ENCODE measurements at regions not wholly inside any gene's neighbourhood (a gene's known extent, or its start where the extent isn't known, plus 50 kb on each side); places are given as distances from the start of the nearest gene placed in this dataset.
"Not testable (repeated sequence)": the region's sequence is repeated elsewhere in the genome, so short reads cannot be mapped to it uniquely, and the experiment has no call there.

GRCh38 chr1:146375108-146375507 lies 146.3 kb upstream of the NOTCH2NLA start:
- H3K36me3 ChIP-seq (ENCODE audit: control insufficient read depth in 1 of 2, insufficient read depth in 2 of 2, low read length in 2 of 2); H3K9me3 ChIP-seq (ENCODE audit: control insufficient read depth in 1 of 2, low read length in 2 of 2); H3K4me1 ChIP-seq (ENCODE audit: control insufficient read depth in 1 of 2, insufficient read depth in 2 of 2, low read length in 2 of 2); H3K27ac ChIP-seq (ENCODE audit: low read length); H3K27me3 ChIP-seq (ENCODE audit: low read depth, low read length); H3K4me3 ChIP-seq (ENCODE audit: low read depth in 1 of 2, low read length in 2 of 2): not testable (repeated sequence)

GRCh38 chr1:146369940-146370339 lies 141.1 kb upstream of the NOTCH2NLA start:
- peak overlapping the region; percentile 21 to 32 for H3K4me3 ChIP-seq (ENCODE audit: low read depth in 1 of 2, low read length in 2 of 2)
- H3K36me3 ChIP-seq (ENCODE audit: control insufficient read depth in 1 of 2, insufficient read depth in 2 of 2, low read length in 2 of 2); H3K27me3 ChIP-seq (ENCODE audit: low read depth, low read length); H3K27ac ChIP-seq (ENCODE audit: low read length); H3K4me1 ChIP-seq (ENCODE audit: control insufficient read depth in 1 of 2, insufficient read depth in 2 of 2, low read length in 2 of 2); H3K9me3 ChIP-seq (ENCODE audit: control insufficient read depth in 1 of 2, low read length in 2 of 2): not testable (repeated sequence)

GRCh38 chr1:146355373-146355772 lies 126.6 kb upstream of the NOTCH2NLA start:
- H3K36me3 ChIP-seq (ENCODE audit: control insufficient read depth in 1 of 2, insufficient read depth in 2 of 2, low read length in 2 of 2); H3K4me3 ChIP-seq (ENCODE audit: low read depth in 1 of 2, low read length in 2 of 2); H3K27me3 ChIP-seq (ENCODE audit: low read depth, low read length): not testable (repeated sequence)

DNA sequence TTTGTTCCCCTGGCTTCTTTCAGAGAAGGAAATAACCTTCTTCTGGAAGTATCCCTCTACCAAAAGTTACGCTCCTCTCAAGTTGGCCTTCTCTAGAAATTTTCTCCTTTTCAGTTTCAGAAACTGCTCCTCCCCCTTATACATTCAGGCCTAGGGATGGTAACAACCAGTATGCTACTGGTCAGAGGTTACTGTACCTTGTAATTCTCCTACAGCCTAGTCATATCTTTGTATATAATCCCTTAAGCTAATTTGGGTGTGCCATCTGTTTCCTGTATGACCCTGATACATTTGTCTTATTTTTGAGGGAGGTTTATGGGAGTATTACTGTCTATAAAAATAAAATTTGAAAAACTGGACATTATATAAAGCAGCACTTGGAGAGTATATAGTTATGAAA lies 98.0 kb upstream of the NOTCH2NLA start:
- not testable (repeated sequence) for H3K27me3 ChIP-seq (ENCODE audit: low read depth, low read length); H3K27ac ChIP-seq (ENCODE audit: low read length); H3K4me1 ChIP-seq (ENCODE audit: control insufficient read depth in 1 of 2, insufficient read depth in 2 of 2, low read length in 2 of 2); H3K9me3 ChIP-seq (ENCODE audit: control insufficient read depth in 1 of 2, low read length in 2 of 2); H3K4me3 ChIP-seq (ENCODE audit: low read depth in 1 of 2, low read length in 2 of 2); H3K36me3 ChIP-seq (ENCODE audit: control insufficient read depth in 1 of 2, insufficient read depth in 2 of 2, low read length in 2 of 2)

More at GRCh38 chr1:146355373-146355772, 126.6 kb upstream of the NOTCH2NLA start:
- not testable (repeated sequence) for H3K27ac ChIP-seq (ENCODE audit: low read length); H3K9me3 ChIP-seq (ENCODE audit: control insufficient read depth in 1 of 2, low read length in 2 of 2); H3K4me1 ChIP-seq (ENCODE audit: control insufficient read depth in 1 of 2, insufficient read depth in 2 of 2, low read length in 2 of 2)

- H3K4me1 ChIP-seq (ENCODE audit: control insufficient read depth in 1 of 2, insufficient read depth in 2 of 2, low read length in 2 of 2); H3K36me3 ChIP-seq (ENCODE audit: control insufficient read depth in 1 of 2, insufficient read depth in 2 of 2, low read length in 2 of 2); H3K4me3 ChIP-seq (ENCODE audit: low read depth in 1 of 2, low read length in 2 of 2); H3K27me3 ChIP-seq (ENCODE audit: low read depth, low read length); H3K9me3 ChIP-seq (ENCODE audit: control insufficient read depth in 1 of 2, low read length in 2 of 2); H3K27ac ChIP-seq (ENCODE audit: low read length): not testable (repeated sequence)
These were observed 95.6 kb upstream of the NOTCH2NLA start for GRCh38 chr1:146324463-146324862.

GRCh38 chr1:146323302-146323701 lies 94.5 kb upstream of the NOTCH2NLA start:
- H3K27me3 ChIP-seq (ENCODE audit: low read depth, low read length); H3K9me3 ChIP-seq (ENCODE audit: control insufficient read depth in 1 of 2, low read length in 2 of 2); H3K36me3 ChIP-seq (ENCODE audit: control insufficient read depth in 1 of 2, insufficient read depth in 2 of 2, low read length in 2 of 2); H3K27ac ChIP-seq (ENCODE audit: low read length); H3K4me3 ChIP-seq (ENCODE audit: low read depth in 1 of 2, low read length in 2 of 2); H3K4me1 ChIP-seq (ENCODE audit: control insufficient read depth in 1 of 2, insufficient read depth in 2 of 2, low read length in 2 of 2): not testable (repeated sequence)

GRCh38 chr1:146322893-146323292 lies 94.1 kb upstream of the NOTCH2NLA start:
- H3K36me3 ChIP-seq (ENCODE audit: control insufficient read depth in 1 of 2, insufficient read depth in 2 of 2, low read length in 2 of 2); H3K27ac ChIP-seq (ENCODE audit: low read length); H3K4me1 ChIP-seq (ENCODE audit: control insufficient read depth in 1 of 2, insufficient read depth in 2 of 2, low read length in 2 of 2); H3K4me3 ChIP-seq (ENCODE audit: low read depth in 1 of 2, low read length in 2 of 2); H3K27me3 ChIP-seq (ENCODE audit: low read depth, low read length); H3K9me3 ChIP-seq (ENCODE audit: control insufficient read depth in 1 of 2, low read length in 2 of 2): not testable (repeated sequence)

DNA sequence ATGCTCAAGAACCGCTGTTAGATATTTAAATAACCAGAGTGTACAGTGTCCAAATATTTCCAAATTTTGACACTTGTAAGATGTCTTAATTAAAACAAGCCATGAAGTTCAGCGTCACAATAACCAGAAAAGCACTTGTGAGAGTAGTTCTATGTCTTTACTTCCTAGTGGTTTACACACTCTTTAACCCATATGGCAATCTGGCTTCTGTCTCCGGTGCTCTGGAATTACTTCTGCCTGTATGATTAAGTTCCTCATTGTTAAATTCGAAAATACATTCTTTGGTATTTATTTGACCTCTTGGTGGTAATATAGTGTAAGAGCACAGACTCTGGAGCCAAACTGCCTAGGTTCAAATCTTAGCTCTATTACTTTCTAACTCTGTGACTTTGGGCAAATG lies 89.9 kb upstream of the NOTCH2NLA start:
- H3K27ac ChIP-seq (ENCODE audit: low read length); H3K4me3 ChIP-seq (ENCODE audit: low read depth in 1 of 2, low read length in 2 of 2); H3K36me3 ChIP-seq (ENCODE audit: control insufficient read depth in 1 of 2, insufficient read depth in 2 of 2, low read length in 2 of 2): not testable (repeated sequence)

GRCh38 chr1:146317785-146318184 lies 89.0 kb upstream of the NOTCH2NLA start:
- H3K27ac ChIP-seq (ENCODE audit: low read length), result not testable (repeated sequence)

More for the DNA sequence above, 89.9 kb upstream of the NOTCH2NLA start:
- not testable (repeated sequence) for H3K9me3 ChIP-seq (ENCODE audit: control insufficient read depth in 1 of 2, low read length in 2 of 2); H3K27me3 ChIP-seq (ENCODE audit: low read depth, low read length); H3K4me1 ChIP-seq (ENCODE audit: control insufficient read depth in 1 of 2, insufficient read depth in 2 of 2, low read length in 2 of 2)

GRCh38 chr1:146314449-146315246 lies 85.8 kb upstream of the NOTCH2NLA start:
- not testable (repeated sequence) for H3K4me3 ChIP-seq (ENCODE audit: low read depth in 1 of 2, low read length in 2 of 2); H3K27ac ChIP-seq (ENCODE audit: low read length); H3K27me3 ChIP-seq (ENCODE audit: low read depth, low read length); H3K4me1 ChIP-seq (ENCODE audit: control insufficient read depth in 1 of 2, insufficient read depth in 2 of 2, low read length in 2 of 2); H3K36me3 ChIP-seq (ENCODE audit: control insufficient read depth in 1 of 2, insufficient read depth in 2 of 2, low read length in 2 of 2); H3K9me3 ChIP-seq (ENCODE audit: control insufficient read depth in 1 of 2, low read length in 2 of 2)

More at GRCh38 chr1:146317785-146318184, 89.0 kb upstream of the NOTCH2NLA start:
- not testable (repeated sequence) for H3K9me3 ChIP-seq (ENCODE audit: control insufficient read depth in 1 of 2, low read length in 2 of 2); H3K36me3 ChIP-seq (ENCODE audit: control insufficient read depth in 1 of 2, insufficient read depth in 2 of 2, low read length in 2 of 2); H3K4me1 ChIP-seq (ENCODE audit: control insufficient read depth in 1 of 2, insufficient read depth in 2 of 2, low read length in 2 of 2); H3K4me3 ChIP-seq (ENCODE audit: low read depth in 1 of 2, low read length in 2 of 2); H3K27me3 ChIP-seq (ENCODE audit: low read depth, low read length)

DNA sequence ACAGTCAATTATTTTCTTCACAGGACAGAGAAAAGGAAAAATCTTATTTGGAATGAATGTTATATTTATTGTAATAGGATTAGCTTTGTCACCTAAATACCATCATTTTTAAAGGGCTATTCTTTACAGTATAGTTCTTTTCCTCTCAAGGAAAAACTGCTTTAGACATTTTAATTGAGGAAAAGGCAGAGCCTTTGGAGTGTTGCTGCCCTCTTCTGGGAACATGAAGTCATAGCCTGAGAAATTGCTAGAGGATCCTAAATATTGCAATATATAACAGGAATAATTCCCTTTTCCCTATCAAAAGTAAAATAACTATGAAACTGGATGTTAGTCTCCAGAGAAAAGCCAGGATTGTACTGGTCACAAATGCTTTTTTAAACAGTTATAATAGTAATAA lies 81.8 kb upstream of the NOTCH2NLA start:
- H3K27ac ChIP-seq (ENCODE audit: low read length); H3K4me1 ChIP-seq (ENCODE audit: control insufficient read depth in 1 of 2, insufficient read depth in 2 of 2, low read length in 2 of 2); H3K9me3 ChIP-seq (ENCODE audit: control insufficient read depth in 1 of 2, low read length in 2 of 2); H3K4me3 ChIP-seq (ENCODE audit: low read depth in 1 of 2, low read length in 2 of 2); H3K27me3 ChIP-seq (ENCODE audit: low read depth, low read length); H3K36me3 ChIP-seq (ENCODE audit: control insufficient read depth in 1 of 2, insufficient read depth in 2 of 2, low read length in 2 of 2): not testable (repeated sequence)

DNA sequence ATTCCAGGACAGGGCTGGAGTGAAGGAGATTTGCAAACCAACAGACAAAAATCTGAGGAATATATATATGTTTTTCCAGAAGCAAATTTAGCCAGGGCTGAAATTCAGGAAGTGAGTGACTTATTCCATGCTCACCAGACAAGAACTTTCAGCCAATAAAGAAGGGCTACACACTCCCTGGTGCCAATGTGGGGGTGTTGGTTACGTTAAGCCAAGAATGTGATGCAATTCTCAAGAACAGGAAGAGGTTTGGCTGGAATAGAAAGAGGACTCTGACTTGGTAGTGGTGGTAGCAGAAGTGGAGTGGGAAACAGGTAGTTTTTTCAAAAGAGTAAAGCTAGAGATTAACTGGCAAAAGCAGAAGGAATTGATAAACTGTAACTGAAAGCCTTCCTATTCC lies 80.6 kb upstream of the NOTCH2NLA start:
- H3K4me1 ChIP-seq (ENCODE audit: control insufficient read depth in 1 of 2, insufficient read depth in 2 of 2, low read length in 2 of 2); H3K4me3 ChIP-seq (ENCODE audit: low read depth in 1 of 2, low read length in 2 of 2); H3K9me3 ChIP-seq (ENCODE audit: control insufficient read depth in 1 of 2, low read length in 2 of 2); H3K27me3 ChIP-seq (ENCODE audit: low read depth, low read length); H3K27ac ChIP-seq (ENCODE audit: low read length); H3K36me3 ChIP-seq (ENCODE audit: control insufficient read depth in 1 of 2, insufficient read depth in 2 of 2, low read length in 2 of 2): not testable (repeated sequence)

Measured in muscle layer of duodenum (tissue), 2 donors.